RKO (cell line): ENCODE measurements at regions not wholly inside any gene's neighbourhood (a gene's known extent, or its start where the extent isn't known, plus 50 kb on each side); places are given as distances from the start of the nearest gene placed in this dataset.
A peak's percentile ranks its signal among the peaks of the same experiment; 100 is the strongest.

Experiments used
- DNase-seq: peaks from one replicate; pipeline ENCODE4 v3.0.0-alpha.2; 2016; ENCODE audit warnings: low spot score

- DNase-seq: no peak
Measured at GRCh38 chr22:20654343-20655208, 119.3 kb upstream of the SERPIND1 start.

- DNase-seq: no peak
Measured at GRCh38 chr22:20655623-20656022, 118.3 kb upstream of the SERPIND1 start.

- DNase-seq: no peak
Measured at GRCh38 chr22:20656516-20656901, 117.4 kb upstream of the SERPIND1 start.

GRCh38 chr22:20656902-20657836 lies 116.7 kb upstream of the SERPIND1 start:
- peak; percentile 11 for DNase-seq
